Choroid plexus epithelial cell (primary cell): ENCODE measurements at regions not wholly inside any gene's neighbourhood (a gene's known extent, or its start where the extent isn't known, plus 50 kb on each side); places are given as distances from the start of the nearest gene placed in this dataset.

Experiments
- DNase-seq: peaks from one replicate; pipeline ENCODE4 v3.0.0-alpha.2; 2010; ENCODE audit warnings: low read depth
- H3K4me3 ChIP-seq: 2 replicates; pipeline ENCODE4 v1.5.1; 2011; ENCODE audit warnings: low read depth, mild to moderate bottlenecking, control low read depth, low read length, moderate library complexity
- TF ChIP-seq, protein P1 (sequence below): conservative IDR thresholded peaks from 2 replicates; pipeline ENCODE4 v1.5.1; 2011; ENCODE audit warnings: low read depth, mild to moderate bottlenecking, control low read depth, inconsistent platforms, low read length, moderate library complexity

DNA sequence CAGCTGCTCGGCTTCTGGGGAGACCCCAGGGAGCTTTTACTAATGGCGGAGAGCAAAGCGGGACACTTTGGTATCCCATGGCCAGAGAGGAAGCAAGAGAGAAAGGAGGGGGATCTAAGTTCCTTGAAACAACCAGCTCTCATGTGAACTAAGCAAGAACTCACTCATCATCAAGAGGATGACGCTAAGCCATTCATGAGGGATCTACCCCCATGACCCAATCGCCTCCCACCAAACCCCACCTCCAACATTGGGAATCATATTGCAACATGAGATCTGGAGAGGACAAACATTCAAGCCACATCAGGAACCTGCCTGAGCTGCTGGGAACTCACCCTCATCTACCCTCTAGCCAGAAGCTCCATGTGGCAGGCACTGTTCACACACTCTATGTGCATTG, 372.1 kb upstream of the RUNX1 start:
- H3K4me3 ChIP-seq = no peak overlapping the region
- TF ChIP-seq, protein P1, sequence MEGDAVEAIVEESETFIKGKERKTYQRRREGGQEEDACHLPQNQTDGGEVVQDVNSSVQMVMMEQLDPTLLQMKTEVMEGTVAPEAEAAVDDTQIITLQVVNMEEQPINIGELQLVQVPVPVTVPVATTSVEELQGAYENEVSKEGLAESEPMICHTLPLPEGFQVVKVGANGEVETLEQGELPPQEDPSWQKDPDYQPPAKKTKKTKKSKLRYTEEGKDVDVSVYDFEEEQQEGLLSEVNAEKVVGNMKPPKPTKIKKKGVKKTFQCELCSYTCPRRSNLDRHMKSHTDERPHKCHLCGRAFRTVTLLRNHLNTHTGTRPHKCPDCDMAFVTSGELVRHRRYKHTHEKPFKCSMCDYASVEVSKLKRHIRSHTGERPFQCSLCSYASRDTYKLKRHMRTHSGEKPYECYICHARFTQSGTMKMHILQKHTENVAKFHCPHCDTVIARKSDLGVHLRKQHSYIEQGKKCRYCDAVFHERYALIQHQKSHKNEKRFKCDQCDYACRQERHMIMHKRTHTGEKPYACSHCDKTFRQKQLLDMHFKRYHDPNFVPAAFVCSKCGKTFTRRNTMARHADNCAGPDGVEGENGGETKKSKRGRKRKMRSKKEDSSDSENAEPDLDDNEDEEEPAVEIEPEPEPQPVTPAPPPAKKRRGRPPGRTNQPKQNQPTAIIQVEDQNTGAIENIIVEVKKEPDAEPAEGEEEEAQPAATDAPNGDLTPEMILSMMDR = no peak
- no peak for DNase-seq

DNA sequence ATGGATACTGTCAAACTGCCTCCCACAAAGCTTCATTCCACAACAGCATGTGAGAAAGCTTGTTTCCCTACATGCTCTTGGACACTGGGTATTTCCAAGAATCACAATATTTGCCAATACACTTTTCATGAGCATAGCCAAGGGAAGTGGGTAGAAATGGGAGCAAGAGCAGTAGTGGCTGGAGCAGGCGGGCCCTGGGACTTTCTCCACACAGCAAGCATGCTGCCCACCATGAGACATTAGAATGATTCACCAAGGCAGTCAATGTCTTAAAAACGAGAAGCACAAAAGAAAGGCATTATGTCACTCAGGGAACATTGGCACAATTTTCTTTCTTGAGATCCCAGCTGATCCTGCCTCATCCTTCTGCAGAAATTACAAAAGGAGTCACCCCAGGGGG, 371.6 kb upstream of the RUNX1 start:
- TF ChIP-seq, protein P1 = no peak
- no peak for DNase-seq
- no peak overlapping the region for H3K4me3 ChIP-seq

DNA sequence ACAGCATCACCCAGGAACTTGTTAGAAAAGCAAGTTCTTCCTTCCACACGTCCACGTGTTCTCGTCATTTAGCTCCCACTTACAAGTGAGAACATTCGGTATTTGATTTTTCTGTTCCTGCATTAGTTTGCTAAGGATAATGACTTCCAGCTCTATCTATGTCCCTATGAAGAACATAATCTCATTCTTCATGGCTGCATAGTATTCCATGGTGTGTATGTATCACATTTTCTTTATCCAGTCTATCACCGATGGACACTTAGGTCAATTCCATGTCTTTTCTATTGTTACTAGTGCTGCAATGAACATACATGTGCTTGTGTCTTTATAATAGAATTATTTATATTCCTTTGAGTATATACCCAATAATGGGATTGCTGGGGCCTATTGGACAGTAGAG, 368.7 kb upstream of the RUNX1 start:
- TF ChIP-seq, protein P1 = no peak
- no peak overlapping the region for H3K4me3 ChIP-seq
- no peak for DNase-seq

DNA sequence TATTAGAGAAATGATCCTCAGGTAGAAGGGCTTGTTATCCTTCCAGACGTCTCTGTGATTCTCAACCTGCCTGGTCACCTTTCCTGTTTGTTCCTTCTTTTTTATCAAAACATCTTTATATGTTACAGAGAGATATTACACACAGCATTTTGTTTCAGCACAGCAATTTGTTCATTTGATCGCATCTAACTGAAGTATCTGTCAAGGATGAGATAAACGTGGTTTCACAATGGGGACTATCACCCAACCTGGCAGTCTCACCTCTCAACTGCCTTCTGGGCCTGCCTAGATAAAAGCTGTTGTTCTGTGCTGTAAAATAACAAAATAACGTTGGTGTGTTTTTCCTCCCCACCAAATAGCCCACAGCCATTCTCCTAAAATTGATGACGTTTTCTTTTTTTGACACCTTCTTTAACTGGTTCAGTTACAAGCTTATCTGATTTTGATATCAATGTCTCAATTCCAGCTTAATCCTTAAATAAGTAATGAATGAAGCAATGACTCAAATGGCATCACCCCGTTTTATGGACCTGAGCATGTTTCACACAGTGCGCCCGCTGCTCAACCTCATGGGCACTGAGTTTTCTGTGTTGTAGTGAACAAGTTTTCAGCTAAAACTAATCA, 367.9 kb upstream of the RUNX1 start:
- DNase-seq = no peak

DNA sequence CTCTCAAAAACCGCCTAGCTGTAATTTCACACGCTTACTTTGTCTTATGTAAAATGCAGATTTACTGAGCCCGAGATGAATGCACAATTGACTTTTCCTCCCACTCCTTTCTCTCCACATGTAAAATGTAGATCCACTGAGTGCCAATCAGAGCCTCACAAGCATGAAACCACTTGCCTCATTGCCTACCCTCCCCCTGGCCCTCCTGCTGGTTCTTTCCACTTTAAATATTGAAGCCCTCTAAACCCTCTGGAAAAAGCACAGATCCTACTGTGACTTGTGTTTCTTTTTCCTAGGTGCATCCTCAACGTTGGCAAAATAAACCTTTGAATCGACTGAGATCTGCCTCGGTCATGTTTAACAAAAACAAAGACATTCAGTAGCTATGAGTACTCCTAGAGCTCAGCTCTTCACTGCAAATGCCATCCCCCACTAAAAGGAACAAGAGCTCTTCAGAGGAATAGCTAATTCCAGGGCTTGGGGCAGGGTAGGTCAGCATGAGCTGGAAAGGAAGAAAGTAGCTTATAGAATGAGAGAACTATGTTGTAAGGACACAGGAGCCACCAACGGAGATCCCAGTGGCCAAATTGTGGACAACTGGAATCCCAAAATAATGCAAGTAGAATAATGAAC, 365.5 kb upstream of the RUNX1 start:
- no peak overlapping the region for H3K4me3 ChIP-seq
- TF ChIP-seq, protein P1 = no peak
- no peak for DNase-seq

More for the DNA sequence above, 367.9 kb upstream of the RUNX1 start:
- TF ChIP-seq, protein P1 = no peak
- H3K4me3 ChIP-seq = no peak overlapping the region

DNA sequence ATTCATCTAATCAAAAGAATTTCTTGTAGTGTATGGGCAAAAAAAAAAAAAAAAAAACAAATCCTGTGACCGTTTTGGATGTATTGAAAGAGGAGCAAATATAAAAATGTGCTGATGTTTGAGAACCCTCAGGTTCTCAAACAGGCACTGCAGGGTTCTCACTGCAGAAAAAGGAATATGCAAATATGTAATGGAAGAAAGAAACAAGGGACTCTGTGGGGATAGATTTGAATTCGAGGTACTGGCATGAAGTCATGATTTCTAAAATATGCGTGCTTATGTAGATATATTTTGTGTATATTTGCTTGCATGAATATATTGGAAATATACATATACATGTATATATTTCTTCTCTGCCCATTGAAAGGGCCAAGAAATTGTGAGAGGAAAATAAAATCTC, 365.0 kb upstream of the RUNX1 start:
- no peak for DNase-seq
- TF ChIP-seq, protein P1 = no peak
- H3K4me3 ChIP-seq = no peak overlapping the region

DNA sequence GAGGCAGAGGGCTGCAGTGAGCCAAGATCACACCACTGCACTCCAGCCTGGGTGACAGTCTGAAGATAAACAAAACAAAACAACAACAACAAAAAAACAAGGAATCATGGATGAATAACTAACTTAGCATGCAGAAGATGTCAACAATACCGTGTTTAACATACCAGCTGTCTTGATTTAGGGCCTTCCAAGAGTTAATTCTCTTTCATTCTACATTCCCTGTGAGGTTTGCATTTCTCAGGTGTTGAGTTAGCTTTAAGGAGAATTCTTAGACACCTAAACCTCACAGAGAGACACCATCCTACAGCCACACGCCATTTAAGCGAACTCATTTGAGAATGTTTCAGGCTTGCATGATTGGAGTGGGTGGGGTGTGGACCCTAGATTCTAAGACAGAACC, 363.1 kb upstream of the RUNX1 start:
- TF ChIP-seq, protein P1 = no peak
- no peak overlapping the region for H3K4me3 ChIP-seq
- DNase-seq = no peak
